ENCODE measurements at regions not wholly inside any gene's neighbourhood (a gene's known extent, or its start where the extent isn't known, plus 50 kb on each side); places are given as distances from the start of the nearest gene placed in this dataset.
"Not testable (repeated sequence)": the region's sequence is repeated elsewhere in the genome, so short reads cannot be mapped to it uniquely, and the experiment has no call there.

GRCh38 chr10:3954007-3954406, 169.0 kb upstream of the KLF6 start:
- TF ChIP-seq CTCF (IDR thresholded peaks at IDR 0.05; ENCODE audit: low read depth, low read length, poor library complexity, severe bottlenecking); EZH2phosphoT487 (IDR thresholded peaks at IDR 0.05; ENCODE audit: borderline replicate concordance, low read length): not testable (repeated sequence)
